HFF-Myc (cell line): ENCODE measurements at regions not wholly inside any gene's neighbourhood (a gene's known extent, or its start where the extent isn't known, plus 50 kb on each side); places are given as distances from the start of the nearest gene placed in this dataset.

ENCODE experiments used
- DNase-seq: peaks from one replicate; pipeline ENCODE4 v3.0.0-alpha.2; 2011; ENCODE audit warnings: low read depth; ENCODE audit errors: extremely low read depth
- H3K4me3 ChIP-seq: replicated peaks from 2 replicates; pipeline ENCODE4 v1.5.1; 2011; ENCODE audit warnings: low read depth, mild to moderate bottlenecking, control low read depth, low read length
- TF ChIP-seq, protein P1 (sequence below): IDR thresholded peaks from 2 replicates; pipeline ENCODE4 v1.5.1; 2012; ENCODE audit warnings: mild to moderate bottlenecking, low read depth, low read length, control low read depth; ENCODE audit errors: missing control alignments

DNA sequence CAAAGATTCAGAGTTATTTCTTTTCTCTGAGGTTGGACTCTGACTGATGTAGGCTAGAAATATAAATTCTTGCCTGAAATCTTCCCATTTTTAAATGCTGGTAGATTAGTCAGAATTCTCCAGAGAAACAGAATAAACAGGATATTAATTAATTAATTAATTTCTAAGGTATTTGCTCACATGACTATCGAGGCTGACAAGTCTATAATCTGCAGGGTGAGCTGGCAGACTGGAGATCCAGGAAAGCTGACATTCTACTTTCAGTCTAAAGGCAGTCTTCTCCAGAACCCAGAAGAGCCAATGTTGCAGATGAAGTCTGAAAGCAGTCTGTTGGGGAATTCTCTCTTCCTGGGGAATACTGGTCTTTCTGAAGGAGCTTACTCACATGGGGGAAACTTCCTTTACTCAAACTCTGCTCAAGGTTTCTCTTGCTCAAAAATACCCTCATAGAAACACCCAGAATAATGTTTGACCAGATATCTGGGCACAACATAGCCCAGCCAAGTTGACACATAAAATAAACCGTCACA lies 189.7 kb downstream of the KIF20B start:
- no peak overlapping the region for H3K4me3 ChIP-seq
- TF ChIP-seq, protein P1, sequence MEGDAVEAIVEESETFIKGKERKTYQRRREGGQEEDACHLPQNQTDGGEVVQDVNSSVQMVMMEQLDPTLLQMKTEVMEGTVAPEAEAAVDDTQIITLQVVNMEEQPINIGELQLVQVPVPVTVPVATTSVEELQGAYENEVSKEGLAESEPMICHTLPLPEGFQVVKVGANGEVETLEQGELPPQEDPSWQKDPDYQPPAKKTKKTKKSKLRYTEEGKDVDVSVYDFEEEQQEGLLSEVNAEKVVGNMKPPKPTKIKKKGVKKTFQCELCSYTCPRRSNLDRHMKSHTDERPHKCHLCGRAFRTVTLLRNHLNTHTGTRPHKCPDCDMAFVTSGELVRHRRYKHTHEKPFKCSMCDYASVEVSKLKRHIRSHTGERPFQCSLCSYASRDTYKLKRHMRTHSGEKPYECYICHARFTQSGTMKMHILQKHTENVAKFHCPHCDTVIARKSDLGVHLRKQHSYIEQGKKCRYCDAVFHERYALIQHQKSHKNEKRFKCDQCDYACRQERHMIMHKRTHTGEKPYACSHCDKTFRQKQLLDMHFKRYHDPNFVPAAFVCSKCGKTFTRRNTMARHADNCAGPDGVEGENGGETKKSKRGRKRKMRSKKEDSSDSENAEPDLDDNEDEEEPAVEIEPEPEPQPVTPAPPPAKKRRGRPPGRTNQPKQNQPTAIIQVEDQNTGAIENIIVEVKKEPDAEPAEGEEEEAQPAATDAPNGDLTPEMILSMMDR, result no peak
- no peak for DNase-seq

DNA sequence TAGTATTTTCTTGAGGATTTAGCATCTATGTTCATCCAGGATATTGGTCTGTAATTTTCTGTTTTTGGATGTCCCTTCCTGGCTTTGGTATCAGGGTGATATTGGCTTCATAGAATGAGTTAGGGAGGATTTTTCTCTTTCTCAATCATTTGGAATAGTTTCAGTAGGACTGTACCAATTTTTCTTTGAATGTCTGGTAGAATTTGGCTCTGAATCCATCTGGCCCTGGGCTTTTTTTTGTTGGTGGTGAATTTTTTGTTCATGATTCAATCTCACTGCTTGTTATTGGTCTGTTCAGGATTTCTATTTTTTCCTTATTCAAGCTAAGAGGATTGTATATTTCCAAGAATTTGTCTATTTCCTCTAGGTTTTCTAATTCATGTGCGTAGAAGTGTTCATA lies 192.7 kb downstream of the KIF20B start:
- TF ChIP-seq, protein P1, result no peak

DNA sequence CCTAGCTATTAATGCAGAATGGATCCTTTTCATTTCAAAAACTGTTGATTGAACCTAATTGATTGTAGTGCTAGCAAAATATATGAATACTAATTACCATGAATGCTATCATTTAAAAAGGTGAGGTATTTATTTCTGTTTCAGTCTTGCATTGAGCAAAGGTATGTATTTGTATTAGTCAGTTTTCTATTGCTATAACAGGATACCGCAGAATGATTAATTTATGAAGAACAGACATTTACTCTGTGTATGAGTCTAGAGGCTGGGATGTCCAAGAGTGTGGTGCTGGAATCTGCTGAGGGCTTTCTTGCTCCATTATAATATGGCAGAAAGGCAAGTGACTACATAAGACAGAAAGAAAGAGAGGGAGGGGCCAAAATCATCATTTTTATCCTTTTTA lies 199.2 kb downstream of the KIF20B start:
- no peak for DNase-seq
- H3K4me3 ChIP-seq, result no peak overlapping the region
- TF ChIP-seq, protein P1, result no peak

More for the DNA sequence above, 192.7 kb downstream of the KIF20B start:
- DNase-seq, result no peak
- H3K4me3 ChIP-seq, result no peak overlapping the region

DNA sequence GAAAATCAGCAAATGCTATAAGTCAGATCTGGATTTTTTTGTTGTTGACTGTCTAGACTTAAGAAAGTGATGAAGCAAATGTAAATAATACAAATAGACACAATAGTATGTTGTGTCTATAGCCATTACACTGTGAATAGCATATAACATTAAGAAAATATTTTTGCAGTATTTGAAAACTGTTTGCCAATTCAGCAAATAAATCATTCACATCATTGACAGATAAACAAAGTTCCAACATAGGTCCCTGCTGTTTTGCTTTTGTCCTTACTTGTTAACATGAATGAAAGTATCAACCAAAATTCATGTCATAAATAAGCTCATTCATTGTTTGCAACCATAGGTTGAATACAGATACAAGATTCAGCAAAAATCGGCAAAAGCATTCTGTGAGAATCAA lies 200.5 kb downstream of the KIF20B start:
- DNase-seq, result no peak
- TF ChIP-seq, protein P1, result no peak
- H3K4me3 ChIP-seq, result no peak overlapping the region

DNA sequence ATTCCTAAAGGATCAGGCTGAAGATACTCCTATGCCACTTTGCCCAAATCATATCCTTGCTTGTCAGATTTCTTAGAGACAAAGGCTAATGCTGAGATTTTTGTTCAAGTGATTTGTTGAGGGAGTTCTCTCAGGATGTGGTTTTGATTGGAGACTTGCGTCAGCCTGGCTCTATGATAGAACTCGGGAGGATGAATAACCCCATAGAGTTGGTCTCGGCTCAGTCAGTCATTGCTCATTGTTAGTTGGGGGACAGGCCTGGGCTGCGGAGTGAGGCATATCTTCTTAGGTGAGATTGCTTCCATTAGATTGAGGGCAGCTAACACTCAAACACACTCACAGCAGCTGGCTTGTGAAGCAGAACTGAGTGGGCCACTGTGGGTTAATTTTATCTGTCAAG lies 203.4 kb downstream of the KIF20B start:
- DNase-seq, result no peak
- H3K4me3 ChIP-seq, result no peak overlapping the region
- TF ChIP-seq, protein P1, result no peak

DNA sequence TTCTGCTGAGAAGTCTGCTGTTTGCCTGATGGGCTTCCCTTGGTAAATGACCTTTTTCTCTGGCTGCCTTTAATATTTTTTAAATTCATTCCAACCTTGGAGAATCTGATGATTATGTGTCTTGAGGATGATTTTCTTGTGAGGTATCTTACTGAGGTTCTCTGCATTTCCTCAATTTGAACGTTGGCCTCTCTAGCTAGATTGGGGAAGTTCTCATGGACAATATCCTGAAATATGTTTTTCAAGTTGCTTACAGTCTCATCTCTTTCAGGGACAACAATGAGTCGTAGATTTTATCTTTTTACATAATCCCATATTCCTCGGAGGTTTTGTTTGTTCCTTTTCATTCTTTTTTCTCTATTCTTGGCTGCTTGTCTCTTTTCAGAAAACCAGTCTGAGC lies 208.4 kb downstream of the KIF20B start:
- no peak for DNase-seq
- TF ChIP-seq, protein P1, result no peak
- no peak overlapping the region for H3K4me3 ChIP-seq

DNA sequence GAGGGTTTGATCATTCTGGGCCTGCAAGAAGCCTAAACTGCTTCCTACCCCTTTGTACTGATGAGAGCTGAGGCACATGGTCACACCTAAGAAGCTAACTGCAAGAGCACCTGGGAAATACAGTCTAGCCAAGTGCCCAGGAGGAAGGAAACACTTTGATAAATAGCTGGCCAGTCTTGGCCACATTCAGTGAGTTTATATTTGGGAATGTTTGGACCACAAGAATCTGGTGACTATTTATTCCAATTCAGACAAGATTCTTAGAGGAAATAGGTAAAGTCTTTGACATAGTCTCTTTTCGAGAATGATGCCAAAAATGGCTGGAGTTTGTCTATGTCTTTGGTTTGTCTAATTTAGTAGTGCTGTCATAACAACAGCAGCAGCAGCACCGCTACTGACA lies 213.6 kb downstream of the KIF20B start:
- no peak overlapping the region for H3K4me3 ChIP-seq
- no peak for DNase-seq
- TF ChIP-seq, protein P1, result no peak
